Epithelial cell of esophagus (primary cell): ENCODE measurements at regions not wholly inside any gene's neighbourhood (a gene's known extent, or its start where the extent isn't known, plus 50 kb on each side); places are given as distances from the start of the nearest gene placed in this dataset.

ENCODE experiments used
- DNase-seq: peaks from one replicate; pipeline ENCODE4 v3.0.0; 2010; ENCODE audit warnings: low read depth
- H3K4me3 ChIP-seq: 2 replicates; pipeline ENCODE4 v1.5.1; 2011; ENCODE audit warnings: mild to moderate bottlenecking, low read length, control low read depth
- CTCF ChIP-seq: IDR thresholded peaks from 2 replicates; pipeline ENCODE4 v1.5.1; 2011; ENCODE audit warnings: low read depth, mild to moderate bottlenecking, low read length, control low read depth, inconsistent platforms; ENCODE audit not compliant: insufficient read depth; ENCODE audit errors: missing control alignments

GRCh38 chr19:30128211-30128610 lies 186.2 kb downstream of the URI1 start:
- no peak overlapping the region for H3K4me3 ChIP-seq
- no peak for DNase-seq
- no peak for TF ChIP-seq CTCF

GRCh38 chr19:30130356-30131122 lies 188.5 kb downstream of the URI1 start:
- no peak for TF ChIP-seq CTCF
- DNase-seq: no peak
- no peak overlapping the region for H3K4me3 ChIP-seq

- no peak for DNase-seq
- H3K4me3 ChIP-seq: no peak overlapping the region
- no peak for TF ChIP-seq CTCF
Observed at GRCh38 chr19:30131246-30131645, 189.2 kb downstream of the URI1 start.

GRCh38 chr19:30131722-30132291 lies 189.8 kb downstream of the URI1 start:
- no peak for TF ChIP-seq CTCF
- H3K4me3 ChIP-seq: no peak overlapping the region
- DNase-seq: no peak

GRCh38 chr19:30132343-30133075 lies 190.5 kb downstream of the URI1 start:
- DNase-seq: no peak
- no peak overlapping the region for H3K4me3 ChIP-seq
- no peak for TF ChIP-seq CTCF

- no peak for TF ChIP-seq CTCF
- no peak for DNase-seq
- H3K4me3 ChIP-seq: no peak overlapping the region
Observed at GRCh38 chr19:30133803-30134202, 191.8 kb downstream of the URI1 start.
